ENCODE measurements at regions not wholly inside any gene's neighbourhood (a gene's known extent, or its start where the extent isn't known, plus 50 kb on each side); places are given as distances from the start of the nearest gene placed in this dataset.

GRCh38 chr13:111868716-111869115, 198.2 kb upstream of the SOX1 start:
- DNase-seq (ENCODE audit: insufficient read length, low spot score), result no peak
- TF ChIP-seq POLR2AphosphoS5 (IDR thresholded peaks at IDR 0.05; ENCODE audit: low read depth, low read length), result no peak
- no peak for TF ChIP-seq SPI1 (IDR thresholded peaks at IDR 0.05; ENCODE audit: low read depth, low read length)
- no peak for TF ChIP-seq POU2F2 (IDR thresholded peaks at IDR 0.05; ENCODE audit: low read depth, low read length)
- no peak for TF ChIP-seq PAX5 (IDR thresholded peaks at IDR 0.05; ENCODE audit: insufficient read depth, low read length, severe bottlenecking)
- no peak for TF ChIP-seq TAF1 (IDR thresholded peaks at IDR 0.05; ENCODE audit: low read depth, low read length)
- no peak for TF ChIP-seq POLR2A (IDR thresholded peaks at IDR 0.05; ENCODE audit: low read depth, low read length)
- no peak for FAIRE-seq

DNA sequence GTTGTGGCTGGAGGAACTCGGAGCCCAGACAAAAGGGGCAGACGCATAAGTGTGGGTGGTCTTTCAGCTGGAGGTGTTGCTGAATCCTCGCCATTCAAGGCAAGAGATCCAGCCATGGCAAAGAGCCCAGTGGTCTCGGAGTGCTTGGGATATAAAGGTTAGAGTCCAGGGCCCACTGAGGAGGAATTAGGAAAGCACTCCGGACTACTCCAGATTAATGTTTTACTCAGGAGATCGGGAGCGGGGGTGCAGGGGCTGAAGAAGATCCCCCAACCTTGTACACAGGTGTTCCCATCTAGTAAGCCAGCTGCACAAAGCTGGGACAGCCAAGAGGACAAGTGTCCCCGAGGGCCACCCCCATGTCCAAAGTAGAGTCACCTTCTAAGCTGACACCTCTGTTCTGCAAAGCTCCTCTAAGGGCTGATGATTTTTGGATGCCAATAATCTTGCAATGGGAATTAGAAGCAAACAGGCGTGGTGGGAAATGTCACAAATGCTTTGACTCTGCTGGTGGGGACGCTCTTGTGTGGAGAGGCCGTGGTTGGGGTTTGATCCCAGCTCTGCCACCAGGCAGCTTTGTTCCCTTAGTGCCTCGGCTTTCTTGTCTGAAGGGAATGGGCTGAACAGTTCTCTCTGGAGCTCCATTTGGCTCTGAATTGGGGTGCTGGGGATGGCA, 194.3 kb upstream of the SOX1 start:
- DNase-seq (ENCODE audit: insufficient read length, low spot score) (no peak), FAIRE-seq (no peak)
- TF ChIP-seq POU2F2 (IDR thresholded peaks at IDR 0.05; ENCODE audit: low read depth, low read length) (no peak), PAX5 (IDR thresholded peaks at IDR 0.05; ENCODE audit: insufficient read depth, low read length, severe bottlenecking) (no peak), SPI1 (IDR thresholded peaks at IDR 0.05; ENCODE audit: low read depth, low read length) (no peak), POLR2AphosphoS5 (IDR thresholded peaks at IDR 0.05; ENCODE audit: low read depth, low read length) (no peak), TAF1 (IDR thresholded peaks at IDR 0.05; ENCODE audit: low read depth, low read length) (no peak), POLR2A (IDR thresholded peaks at IDR 0.05; ENCODE audit: low read depth, low read length) (no peak)

DNA sequence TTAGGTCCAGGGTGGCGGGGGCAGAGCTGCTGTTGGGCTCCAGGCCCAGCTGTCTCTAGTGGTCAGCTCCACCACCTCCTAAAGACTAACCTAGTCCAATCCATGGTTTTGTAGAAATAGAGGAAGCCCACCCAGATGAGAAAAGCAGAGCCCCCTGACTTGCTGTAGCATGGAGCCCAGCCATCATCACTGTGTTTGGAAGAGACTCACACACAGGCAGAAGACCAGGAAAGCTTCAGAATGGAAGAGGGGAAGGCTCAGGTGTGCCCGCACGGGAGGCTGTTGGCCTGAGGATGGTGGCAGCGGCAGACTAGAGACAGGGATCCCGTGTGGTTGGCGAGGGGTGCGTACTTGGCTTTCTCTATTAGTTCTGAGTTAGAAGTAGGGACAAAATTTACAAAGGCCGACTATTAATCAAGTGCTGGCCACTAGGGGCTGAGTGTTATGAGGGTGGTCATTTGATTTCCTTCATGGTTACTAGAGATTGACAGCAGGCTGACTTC, 193.2 kb upstream of the SOX1 start:
- TF ChIP-seq POU2F2 (IDR thresholded peaks at IDR 0.05; ENCODE audit: low read depth, low read length), result no peak
- no peak for TF ChIP-seq SPI1 (IDR thresholded peaks at IDR 0.05; ENCODE audit: low read depth, low read length)
- no peak for TF ChIP-seq POLR2A (IDR thresholded peaks at IDR 0.05; ENCODE audit: low read depth, low read length)
- TF ChIP-seq PAX5 (IDR thresholded peaks at IDR 0.05; ENCODE audit: insufficient read depth, low read length, severe bottlenecking), result no peak
- no peak for TF ChIP-seq POLR2AphosphoS5 (IDR thresholded peaks at IDR 0.05; ENCODE audit: low read depth, low read length)
- no peak for TF ChIP-seq TAF1 (IDR thresholded peaks at IDR 0.05; ENCODE audit: low read depth, low read length)
- no peak for FAIRE-seq
- DNase-seq (ENCODE audit: insufficient read length, low spot score), result no peak

GRCh38 chr13:111874981-111875380, 192.0 kb upstream of the SOX1 start:
- DNase-seq (ENCODE audit: insufficient read length, low spot score) (no peak), FAIRE-seq (no peak)
- no peak for TF ChIP-seq TAF1 (IDR thresholded peaks at IDR 0.05; ENCODE audit: low read depth, low read length)
- no peak for TF ChIP-seq POU2F2 (IDR thresholded peaks at IDR 0.05; ENCODE audit: low read depth, low read length)
- TF ChIP-seq POLR2A (IDR thresholded peaks at IDR 0.05; ENCODE audit: low read depth, low read length), result no peak
- TF ChIP-seq POLR2AphosphoS5 (IDR thresholded peaks at IDR 0.05; ENCODE audit: low read depth, low read length), result no peak
- no peak for TF ChIP-seq SPI1 (IDR thresholded peaks at IDR 0.05; ENCODE audit: low read depth, low read length)
- no peak for TF ChIP-seq PAX5 (IDR thresholded peaks at IDR 0.05; ENCODE audit: insufficient read depth, low read length, severe bottlenecking)

DNA sequence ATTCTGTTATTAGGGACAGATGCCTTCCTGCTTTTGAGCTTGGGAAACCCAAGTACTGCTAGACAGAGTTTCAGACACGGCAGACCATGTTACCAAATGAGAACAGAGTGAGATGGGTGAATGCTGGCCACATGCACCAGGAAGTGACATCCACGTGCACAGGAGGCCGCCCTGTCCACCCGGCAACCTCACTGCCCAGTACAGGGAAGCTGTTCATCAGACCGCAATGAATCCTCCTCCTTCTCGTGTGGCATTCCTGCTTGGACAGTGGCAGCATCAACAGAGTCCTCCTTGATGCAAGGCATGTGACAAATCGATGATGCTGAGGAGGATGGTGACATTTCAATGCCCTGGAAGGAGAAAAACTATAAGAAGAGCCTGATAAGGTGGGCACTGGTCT, 191.0 kb upstream of the SOX1 start:
- FAIRE-seq (no peak), DNase-seq (ENCODE audit: insufficient read length, low spot score) (no peak)
- no peak for TF ChIP-seq TAF1 (IDR thresholded peaks at IDR 0.05; ENCODE audit: low read depth, low read length)
- no peak for TF ChIP-seq POLR2A (IDR thresholded peaks at IDR 0.05; ENCODE audit: low read depth, low read length)
- no peak for TF ChIP-seq POLR2AphosphoS5 (IDR thresholded peaks at IDR 0.05; ENCODE audit: low read depth, low read length)
- TF ChIP-seq SPI1 (IDR thresholded peaks at IDR 0.05; ENCODE audit: low read depth, low read length), result no peak
- TF ChIP-seq POU2F2 (IDR thresholded peaks at IDR 0.05; ENCODE audit: low read depth, low read length), result no peak
- TF ChIP-seq PAX5 (IDR thresholded peaks at IDR 0.05; ENCODE audit: insufficient read depth, low read length, severe bottlenecking), result no peak

GRCh38 chr13:111876506-111876905, 190.4 kb upstream of the SOX1 start:
- DNase-seq (ENCODE audit: insufficient read length, low spot score) (no peak), FAIRE-seq (no peak)
- TF ChIP-seq TAF1 (IDR thresholded peaks at IDR 0.05; ENCODE audit: low read depth, low read length), result no peak
- TF ChIP-seq PAX5 (IDR thresholded peaks at IDR 0.05; ENCODE audit: insufficient read depth, low read length, severe bottlenecking), result no peak
- TF ChIP-seq SPI1 (IDR thresholded peaks at IDR 0.05; ENCODE audit: low read depth, low read length), result no peak
- no peak for TF ChIP-seq POU2F2 (IDR thresholded peaks at IDR 0.05; ENCODE audit: low read depth, low read length)
- TF ChIP-seq POLR2A (IDR thresholded peaks at IDR 0.05; ENCODE audit: low read depth, low read length), result no peak
- TF ChIP-seq POLR2AphosphoS5 (IDR thresholded peaks at IDR 0.05; ENCODE audit: low read depth, low read length), result no peak

- no peak for FAIRE-seq
- no peak for TF ChIP-seq PAX5 (IDR thresholded peaks at IDR 0.05; ENCODE audit: insufficient read depth, low read length, severe bottlenecking)
- no peak for TF ChIP-seq TAF1 (IDR thresholded peaks at IDR 0.05; ENCODE audit: low read depth, low read length)
- TF ChIP-seq POU2F2 (IDR thresholded peaks at IDR 0.05; ENCODE audit: low read depth, low read length), result no peak
- TF ChIP-seq SPI1 (IDR thresholded peaks at IDR 0.05; ENCODE audit: low read depth, low read length), result no peak
- TF ChIP-seq POLR2AphosphoS5 (IDR thresholded peaks at IDR 0.05; ENCODE audit: low read depth, low read length), result no peak
- TF ChIP-seq POLR2A (IDR thresholded peaks at IDR 0.05; ENCODE audit: low read depth, low read length), result no peak
- DNase-seq (ENCODE audit: insufficient read length, low spot score), result no peak
These were observed 189.0 kb upstream of the SOX1 start for GRCh38 chr13:111877906-111878305.

DNA sequence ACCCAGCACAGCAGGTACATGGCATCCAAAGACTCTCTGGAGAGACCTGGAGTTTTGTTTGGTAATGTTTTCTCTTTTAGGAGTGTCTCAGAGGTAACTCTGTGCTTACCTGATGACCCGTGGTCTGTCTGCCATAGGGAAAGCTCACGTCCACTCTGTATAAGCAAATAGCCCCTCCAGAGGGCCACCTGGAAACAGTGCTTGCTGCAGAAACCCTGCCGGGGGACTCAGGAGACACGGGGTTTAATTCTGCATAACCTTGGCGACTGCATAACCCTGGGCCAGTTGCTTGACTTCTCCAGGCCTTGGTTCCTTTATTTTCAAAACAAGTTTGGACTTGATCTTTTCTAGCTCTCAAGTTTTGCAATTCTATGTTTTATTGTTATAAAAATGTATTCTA, 187.2 kb upstream of the SOX1 start:
- TF ChIP-seq POLR2A (IDR thresholded peaks at IDR 0.05; ENCODE audit: low read depth, low read length), result no peak
- TF ChIP-seq SPI1 (IDR thresholded peaks at IDR 0.05; ENCODE audit: low read depth, low read length), result no peak
- TF ChIP-seq TAF1 (IDR thresholded peaks at IDR 0.05; ENCODE audit: low read depth, low read length), result no peak
- TF ChIP-seq POLR2AphosphoS5 (IDR thresholded peaks at IDR 0.05; ENCODE audit: low read depth, low read length), result no peak
- TF ChIP-seq PAX5 (IDR thresholded peaks at IDR 0.05; ENCODE audit: insufficient read depth, low read length, severe bottlenecking), result no peak
- no peak for TF ChIP-seq POU2F2 (IDR thresholded peaks at IDR 0.05; ENCODE audit: low read depth, low read length)
- DNase-seq (ENCODE audit: insufficient read length, low spot score) (no peak), FAIRE-seq (no peak)

DNA sequence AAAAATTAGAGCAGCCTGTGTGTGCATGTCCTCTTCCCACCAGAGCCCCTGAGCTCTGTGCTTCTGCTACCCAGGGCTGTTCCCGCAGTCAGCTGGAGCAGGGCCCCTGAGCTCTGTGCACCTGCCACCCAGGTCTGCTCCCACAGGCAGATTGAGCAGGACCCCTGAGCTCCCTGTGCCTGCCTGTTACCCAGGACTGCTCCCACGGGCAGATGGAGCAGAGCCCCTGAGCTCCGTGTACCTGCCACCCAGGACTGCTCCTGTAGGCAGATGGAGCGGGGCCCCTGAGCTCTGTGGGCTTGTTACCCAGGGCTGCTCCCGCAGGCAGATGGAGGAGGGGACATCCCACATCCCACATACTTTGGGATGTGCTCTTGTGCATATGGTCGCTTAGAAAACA, 186.8 kb upstream of the SOX1 start:
- TF ChIP-seq PAX5 (IDR thresholded peaks at IDR 0.05; ENCODE audit: insufficient read depth, low read length, severe bottlenecking), result no peak
- no peak for TF ChIP-seq POU2F2 (IDR thresholded peaks at IDR 0.05; ENCODE audit: low read depth, low read length)
- no peak for TF ChIP-seq POLR2A (IDR thresholded peaks at IDR 0.05; ENCODE audit: low read depth, low read length)
- no peak for TF ChIP-seq POLR2AphosphoS5 (IDR thresholded peaks at IDR 0.05; ENCODE audit: low read depth, low read length)
- no peak for TF ChIP-seq SPI1 (IDR thresholded peaks at IDR 0.05; ENCODE audit: low read depth, low read length)
- no peak for TF ChIP-seq TAF1 (IDR thresholded peaks at IDR 0.05; ENCODE audit: low read depth, low read length)
- DNase-seq (ENCODE audit: insufficient read length, low spot score), result no peak
- no peak for FAIRE-seq

All from GM12891 (cell line).